DMS153 (cell line): ENCODE measurements at regions not wholly inside any gene's neighbourhood (a gene's known extent, or its start where the extent isn't known, plus 50 kb on each side); places are given as distances from the start of the nearest gene placed in this dataset.

ENCODE experiments used
- DNase-seq: peaks from one replicate; lab custom pipeline; 2025; lab: John Stamatoyannopoulos, UW

- no peak for DNase-seq
Measured at GRCh38 chr5:173557123-173557903, 59.1 kb downstream of the BOD1 start.

DNA sequence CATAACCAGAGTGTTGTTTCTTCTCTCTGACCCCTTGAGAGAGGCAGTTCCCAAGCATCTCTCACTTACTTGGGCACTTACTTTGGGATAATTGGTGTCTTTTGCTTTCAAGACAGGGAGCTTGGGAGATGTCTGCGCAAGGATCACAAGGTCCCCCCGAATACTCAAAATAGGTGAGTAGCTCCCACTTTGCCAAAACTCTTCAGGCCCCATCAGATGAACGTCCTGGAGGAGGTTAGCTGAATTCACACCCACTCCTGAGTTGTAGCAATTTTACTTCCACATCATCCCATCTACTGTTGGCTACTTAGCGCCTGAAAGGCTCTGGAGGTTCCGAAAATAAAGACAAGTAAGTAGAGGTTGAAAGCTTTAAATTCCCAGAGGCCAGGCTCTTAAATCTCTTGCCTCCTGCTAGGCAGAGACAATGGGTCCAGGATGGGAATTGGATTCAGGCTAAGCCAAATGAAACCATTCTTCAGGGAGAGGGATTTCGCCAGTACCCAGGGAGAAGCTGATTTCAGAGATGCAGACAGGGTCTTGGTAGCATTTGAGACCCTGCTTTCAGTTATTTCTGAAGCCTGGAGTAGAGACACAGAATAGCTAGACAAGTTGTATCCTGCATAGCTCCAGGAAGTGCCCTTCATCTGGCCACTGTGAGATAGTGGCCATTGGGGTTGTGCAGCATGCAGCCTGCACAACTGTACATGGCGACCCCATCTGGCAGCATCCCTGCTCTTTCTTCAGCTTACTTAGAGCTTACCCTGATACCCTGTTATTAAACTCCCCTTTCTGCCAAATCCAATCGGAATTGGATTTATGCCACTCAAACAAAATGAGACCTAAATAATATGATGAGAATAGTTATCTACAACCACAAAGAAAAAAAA is 60.1 kb downstream of the BOD1 start:
- no peak for DNase-seq

DNA sequence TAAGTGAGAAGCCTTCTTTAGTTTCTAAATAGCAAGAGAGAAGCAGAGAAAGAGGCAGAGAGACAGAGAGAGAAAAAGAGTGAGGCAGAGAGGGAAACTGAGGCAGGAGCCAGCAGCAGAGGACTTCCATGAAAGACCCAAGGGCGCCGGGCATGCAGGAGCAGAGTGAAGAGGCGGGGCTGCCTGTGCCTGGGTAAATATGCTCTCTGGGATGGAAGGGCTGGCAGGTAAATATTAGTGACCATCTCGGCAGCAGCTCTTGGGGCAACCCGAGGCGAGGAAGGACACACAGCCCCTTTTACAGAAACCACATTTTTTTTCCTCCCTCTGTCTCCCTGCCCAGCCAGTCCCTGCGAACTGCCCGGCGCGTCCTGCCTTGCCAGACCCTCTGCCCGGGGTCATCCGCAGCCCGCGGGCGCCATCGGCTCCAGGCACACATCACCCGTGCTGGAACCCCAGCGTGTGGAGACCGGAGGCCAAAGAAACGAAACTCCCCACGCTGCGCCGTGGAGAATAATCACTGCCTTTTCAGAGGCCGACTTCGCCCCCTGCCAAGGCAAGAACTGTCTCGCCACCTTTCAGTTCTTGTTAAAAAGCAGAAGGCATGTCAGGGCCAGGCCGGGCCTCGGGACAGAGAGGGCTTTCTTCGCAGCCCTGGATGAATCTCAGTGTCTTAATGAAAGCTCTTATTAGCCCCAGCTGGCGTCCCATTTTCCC is 61.3 kb downstream of the BOD1 start:
- DNase-seq: no peak

- no peak for DNase-seq
Measured at GRCh38 chr5:173554038-173554955, 62.2 kb downstream of the BOD1 start.

DNA sequence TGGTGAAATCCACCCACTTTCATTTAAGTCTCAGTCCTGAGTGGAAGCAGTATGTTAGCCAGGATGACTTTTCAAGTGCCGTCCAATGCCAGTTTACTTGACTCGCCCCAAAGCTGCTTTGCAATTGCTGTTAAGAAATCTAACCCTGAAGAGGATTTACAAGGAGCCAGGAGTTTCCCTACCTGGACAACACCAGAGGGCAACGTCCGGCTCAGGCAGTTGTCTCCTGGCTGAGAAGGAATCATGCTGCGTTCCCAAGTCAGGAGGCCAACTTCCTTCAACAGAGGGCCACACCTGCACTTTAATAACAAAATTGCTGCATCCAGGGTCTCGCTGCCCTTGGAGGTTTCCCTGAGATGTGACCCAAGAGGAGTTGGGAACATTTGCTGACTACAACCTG is 65.8 kb downstream of the BOD1 start:
- no peak for DNase-seq

- DNase-seq: no peak
Measured at GRCh38 chr5:173549644-173550043, 66.8 kb downstream of the BOD1 start.

GRCh38 chr5:173547579-173547978 is 68.9 kb downstream of the BOD1 start:
- no peak for DNase-seq

DNA sequence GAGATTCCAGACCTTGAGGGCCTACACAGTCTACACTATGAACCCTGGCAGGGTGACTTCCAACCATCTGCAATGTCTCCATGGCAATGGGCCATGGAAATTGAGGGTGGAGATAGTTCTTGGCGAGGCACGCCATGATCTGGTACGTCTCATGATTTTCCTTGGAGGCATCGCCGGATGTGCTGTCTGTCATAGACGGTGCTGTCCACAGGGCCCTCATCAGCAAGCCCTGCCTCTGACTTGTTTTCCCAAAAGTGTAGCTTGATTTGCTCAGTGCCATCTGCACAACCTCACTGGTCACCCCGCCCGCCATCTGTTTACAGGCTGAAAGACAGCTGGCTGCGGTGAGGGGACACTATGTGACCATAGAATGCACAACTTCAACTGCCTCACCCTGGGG is 73.5 kb downstream of the BOD1 start:
- DNase-seq: no peak

GRCh38 chr5:173542159-173542558 is 74.3 kb downstream of the BOD1 start:
- no peak for DNase-seq

- DNase-seq: no peak
Measured at GRCh38 chr5:173538654-173539053, 77.8 kb downstream of the BOD1 start.

GRCh38 chr5:173538018-173538417 is 78.4 kb downstream of the BOD1 start:
- DNase-seq: no peak

DNA sequence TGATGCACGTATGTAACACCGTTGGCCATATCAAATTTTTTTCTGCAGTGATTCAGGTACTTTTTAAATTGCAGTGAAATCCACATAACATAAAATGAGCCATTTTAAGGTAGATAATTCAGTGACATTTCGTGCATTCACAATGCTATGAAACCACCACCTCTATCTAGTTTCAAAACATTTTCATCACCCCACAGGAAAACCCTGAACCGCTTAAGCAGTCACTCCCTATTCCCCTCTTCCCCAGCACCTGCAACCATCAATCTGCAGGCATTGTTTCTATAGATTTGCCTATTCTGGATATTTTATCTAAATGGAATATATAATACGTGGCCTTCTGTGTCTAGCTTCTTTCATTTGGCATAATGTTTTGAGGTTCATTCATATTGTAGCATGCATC is 79.2 kb downstream of the BOD1 start:
- DNase-seq: no peak

DNA sequence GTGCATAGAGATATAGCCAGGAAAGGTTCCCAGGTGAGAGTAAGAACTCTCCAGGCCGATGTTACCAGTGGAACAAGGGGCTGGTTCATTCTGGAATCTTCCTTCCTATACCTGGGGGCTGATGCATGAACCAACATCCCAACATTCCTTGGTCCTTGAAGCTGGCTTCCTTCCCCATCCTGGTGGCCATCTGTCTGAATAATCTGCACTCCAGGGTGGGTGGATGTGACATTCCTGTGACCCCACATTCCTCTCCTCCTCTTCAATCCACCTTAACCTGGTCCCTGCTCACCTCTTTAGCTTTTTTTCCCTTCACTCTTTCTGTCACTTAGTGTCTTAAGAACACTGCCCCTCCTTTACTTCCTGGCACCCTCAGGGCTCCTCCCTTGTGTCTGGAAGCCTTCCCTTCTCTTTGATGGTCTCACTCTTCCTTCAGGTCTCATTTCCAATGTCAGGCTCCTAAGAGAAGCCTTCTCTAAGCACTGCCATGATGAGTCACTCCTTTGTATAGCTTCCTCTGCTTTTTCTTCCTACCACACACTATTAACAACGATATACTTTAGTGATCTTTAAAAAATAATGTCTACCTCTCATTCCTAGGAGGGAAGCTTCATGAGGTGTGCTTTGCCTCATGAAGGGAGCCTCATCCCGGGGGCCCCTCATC is 80.3 kb downstream of the BOD1 start:
- no peak for DNase-seq

- DNase-seq: no peak
Measured at GRCh38 chr5:173535166-173535975, 81.1 kb downstream of the BOD1 start.

GRCh38 chr5:173534664-173535063 is 81.8 kb downstream of the BOD1 start:
- no peak for DNase-seq

GRCh38 chr5:173534031-173534430 is 82.4 kb downstream of the BOD1 start:
- no peak for DNase-seq

GRCh38 chr5:173532689-173533250 is 83.7 kb downstream of the BOD1 start:
- no peak for DNase-seq

GRCh38 chr5:173531863-173532262 is 84.6 kb downstream of the BOD1 start:
- no peak for DNase-seq

DNA sequence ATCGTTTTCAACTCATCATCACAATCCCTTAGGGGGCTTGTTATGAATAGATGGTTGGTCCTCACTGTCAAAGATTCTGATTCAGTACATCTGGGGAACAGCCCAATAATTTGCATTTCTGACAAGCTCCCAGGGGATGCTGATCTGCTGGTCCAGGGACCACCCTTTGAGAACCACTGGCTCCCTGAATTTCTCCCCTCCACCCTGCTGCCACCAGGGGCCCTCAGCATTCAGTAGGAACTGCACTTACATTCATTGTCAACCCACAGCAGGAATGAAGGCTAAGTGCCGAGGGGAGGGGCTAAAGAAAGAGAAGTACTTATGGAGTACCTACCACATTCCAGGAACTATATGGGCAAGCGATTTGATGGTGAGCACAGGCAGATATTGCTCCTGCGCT is 85.9 kb downstream of the BOD1 start:
- no peak for DNase-seq

DNA sequence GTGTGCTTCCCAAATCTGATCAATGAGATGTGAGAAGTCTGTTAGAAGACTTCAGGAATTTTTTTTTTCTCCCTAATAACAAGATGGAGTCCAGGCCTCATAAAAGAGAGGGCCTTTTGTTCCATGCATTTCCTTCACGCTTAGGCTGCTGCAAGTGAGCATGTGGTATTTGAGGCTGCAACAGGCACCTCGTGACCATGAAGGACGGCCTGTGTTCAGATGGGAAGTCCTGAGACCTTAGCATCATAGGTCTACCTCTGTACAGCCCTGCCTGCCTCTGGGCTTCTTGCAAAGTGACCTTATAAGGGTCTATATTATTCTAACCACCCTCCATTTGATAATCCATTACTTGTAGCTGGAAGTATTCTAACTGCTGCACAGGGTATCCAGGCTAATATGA is 86.6 kb downstream of the BOD1 start:
- no peak for DNase-seq
